Osteocyte (in vitro differentiated cells): ENCODE measurements at regions not wholly inside any gene's neighbourhood (a gene's known extent, or its start where the extent isn't known, plus 50 kb on each side); places are given as distances from the start of the nearest gene placed in this dataset.
A peak's percentile ranks its signal among the peaks of the same experiment; 100 is the strongest.

Source experiments
- DNase-seq: peaks from one replicate; pipeline ENCODE4 v3.0.0; 2021; ENCODE audit warnings: mixed read lengths; ENCODE audit not compliant: unreplicated experiment; ENCODE audit errors: extremely low spot score
- H3K27ac Mint-ChIP-seq: one replicate; pipeline ENCODE4 v1.8.0; 2021; ENCODE audit warnings: mild to moderate bottlenecking, mixed read lengths; ENCODE audit not compliant: unreplicated experiment
- H3K27me3 Mint-ChIP-seq: one replicate; pipeline ENCODE4 v1.8.0; 2021; ENCODE audit warnings: mixed read lengths; ENCODE audit not compliant: unreplicated experiment
- H3K36me3 Mint-ChIP-seq: one replicate; pipeline ENCODE4 v1.8.0; 2021; ENCODE audit warnings: mixed read lengths; ENCODE audit not compliant: unreplicated experiment
- H3K4me1 Mint-ChIP-seq: one replicate; pipeline ENCODE4 v1.8.0; 2021; ENCODE audit warnings: mixed read lengths; ENCODE audit not compliant: unreplicated experiment
- H3K4me3 Mint-ChIP-seq: one replicate; pipeline ENCODE4 v1.8.0; 2021; ENCODE audit warnings: mild to moderate bottlenecking, moderate library complexity, mixed read lengths; ENCODE audit not compliant: unreplicated experiment
- H3K9me3 Mint-ChIP-seq: one replicate; pipeline ENCODE4 v1.8.0; 2021; ENCODE audit warnings: mixed read lengths; ENCODE audit not compliant: unreplicated experiment
- CTCF ChIP-seq: fragments of 200-600 bp; sonication (generic); IDR thresholded peaks from 2 replicates; pipeline ENCODE4 v1.5.0; 2021; ENCODE audit warnings: antibody characterized with exemption, mild to moderate bottlenecking, moderate library complexity

- no peak for TF ChIP-seq CTCF
- Mint-ChIP-seq H3K4me1 (no peaks in the 10 kb centered on the region), H3K4me3 (no peak overlapping the region), H3K9me3 (no peaks in the 10 kb centered on the region), H3K27me3 (no peaks in the 10 kb centered on the region), H3K36me3 (no peaks in the 10 kb centered on the region), H3K27ac (no peak overlapping the region)
- DNase-seq, result no peak
These were observed 979.0 kb downstream of the EFNA5 start for GRCh38 chr5:106691701-106692100.

GRCh38 chr5:106690585-106690984 is 980.2 kb downstream of the EFNA5 start:
- Mint-ChIP-seq H3K36me3 (no peaks in the 10 kb centered on the region), H3K4me3 (no peak overlapping the region), H3K27ac (no peak overlapping the region)

GRCh38 chr5:106680330-106680729 is 990.4 kb downstream of the EFNA5 start:
- Mint-ChIP-seq H3K27me3 (no peaks in the 10 kb centered on the region), H3K36me3 (peaks cover 2% of the 10 kb centered on the region), H3K4me3 (peak overlapping the region; percentile 19), H3K27ac (peak overlapping the region; percentile 87), H3K9me3 (peaks cover 14% of the 10 kb centered on the region), H3K4me1 (peaks cover 14% of the 10 kb centered on the region)
- no peak for DNase-seq
- no peak for TF ChIP-seq CTCF

More at GRCh38 chr5:106690585-106690984, 980.2 kb downstream of the EFNA5 start:
- no peaks in the 10 kb centered on the region for H3K27me3 Mint-ChIP-seq
- no peaks in the 10 kb centered on the region for H3K4me1 Mint-ChIP-seq
- H3K9me3 Mint-ChIP-seq, result no peaks in the 10 kb centered on the region
- no peak for DNase-seq
- TF ChIP-seq CTCF, result no peak

- Mint-ChIP-seq H3K36me3 (peaks cover 2% of the 10 kb centered on the region), H3K4me3 (no peak overlapping the region), H3K9me3 (peaks cover 8% of the 10 kb centered on the region), H3K27ac (no peak overlapping the region), H3K27me3 (no peaks in the 10 kb centered on the region), H3K4me1 (peaks cover 14% of the 10 kb centered on the region)
- no peak for DNase-seq
- no peak for TF ChIP-seq CTCF
These were observed 993.7 kb downstream of the EFNA5 start for GRCh38 chr5:106677057-106677456.

GRCh38 chr5:106675687-106676086 is 995.0 kb downstream of the EFNA5 start:
- Mint-ChIP-seq H3K36me3 (peaks cover 2% of the 10 kb centered on the region), H3K9me3 (peaks cover 8% of the 10 kb centered on the region), H3K4me3 (no peak overlapping the region), H3K27me3 (no peaks in the 10 kb centered on the region), H3K27ac (no peak overlapping the region), H3K4me1 (peaks cover 9% of the 10 kb centered on the region)
- no peak for TF ChIP-seq CTCF
- no peak for DNase-seq
